Fibroblast of pulmonary artery (primary cell): ENCODE measurements at regions not wholly inside any gene's neighbourhood (a gene's known extent, or its start where the extent isn't known, plus 50 kb on each side); places are given as distances from the start of the nearest gene placed in this dataset.
"Not testable (repeated sequence)": the region's sequence is repeated elsewhere in the genome, so short reads cannot be mapped to it uniquely, and the experiment has no call there.

Experiments used
- DNase-seq: peaks from one replicate; pipeline ENCODE4 v3.0.0-alpha.2; 2010; ENCODE audit warnings: low read depth
- H3K4me3 ChIP-seq: replicated peaks from 2 replicates; pipeline ENCODE4 v1.5.1; 2011; ENCODE audit warnings: low read depth, mild to moderate bottlenecking, control low read depth, low read length, moderate library complexity
- CTCF ChIP-seq: IDR thresholded peaks from 2 replicates; pipeline ENCODE4 v1.5.1; 2011; ENCODE audit warnings: mild to moderate bottlenecking, control low read depth, low read length, inconsistent platforms; ENCODE audit errors: missing control alignments

DNA sequence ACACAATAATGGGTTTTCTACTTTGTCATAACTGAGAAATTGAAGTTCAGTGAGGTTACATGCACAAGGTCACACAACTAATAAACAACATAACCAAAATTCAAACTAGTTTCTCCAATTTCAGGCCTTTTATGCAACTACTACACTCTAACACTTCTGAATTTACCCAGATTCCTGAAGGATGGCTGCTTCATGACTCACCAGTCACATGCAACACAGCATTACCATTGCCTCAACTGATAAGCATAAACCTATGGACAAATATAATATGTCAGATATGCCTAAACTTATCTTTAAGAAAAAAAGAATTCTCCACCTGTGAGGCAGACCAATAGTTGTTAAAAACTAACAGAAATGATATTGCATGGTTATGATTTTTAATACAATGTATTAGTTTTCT lies 586.5 kb upstream of the SLC8A1 start:
- H3K4me3 ChIP-seq: no peak overlapping the region
- no peak for TF ChIP-seq CTCF
- DNase-seq: peak; percentile 46

GRCh38 chr2:41039750-41040149 lies 587.9 kb upstream of the SLC8A1 start:
- not testable (repeated sequence) for DNase-seq, H3K4me3 ChIP-seq

DNA sequence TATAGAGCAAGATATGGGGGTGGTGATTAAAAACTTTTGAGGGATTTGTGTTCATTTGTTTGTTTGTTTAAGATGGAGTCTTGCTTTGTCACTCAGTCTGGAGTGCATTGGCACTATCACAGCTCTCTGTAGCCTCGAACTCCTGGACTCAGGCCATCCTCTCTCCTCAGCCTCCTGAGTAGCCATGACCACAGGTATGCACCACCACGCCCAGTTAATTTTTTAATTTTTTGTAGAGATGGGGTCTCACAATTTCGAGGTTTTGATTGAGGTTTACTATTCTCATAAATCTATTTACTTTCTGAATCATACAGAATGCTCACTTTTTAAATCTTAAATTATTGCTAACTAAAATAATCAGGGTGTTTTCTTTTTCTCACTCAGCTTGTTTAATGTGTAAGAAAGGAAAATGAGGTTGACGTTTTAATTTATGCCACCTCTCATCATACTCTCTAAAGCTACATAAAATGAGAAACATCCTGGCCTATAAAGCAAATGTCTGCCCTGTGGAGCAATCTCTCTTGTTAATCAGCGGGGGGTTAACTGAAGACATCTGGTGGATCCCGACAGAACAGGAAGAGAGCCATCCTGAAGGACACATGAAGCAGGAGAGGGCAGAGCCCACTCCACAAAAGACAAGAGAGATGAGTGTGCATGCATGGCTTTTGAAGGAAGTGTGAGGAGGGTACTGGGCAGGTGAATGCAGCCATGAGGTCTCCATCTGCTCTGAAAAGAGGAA lies 589.1 kb upstream of the SLC8A1 start:
- no peak for TF ChIP-seq CTCF
- H3K4me3 ChIP-seq: no peak overlapping the region
- no peak for DNase-seq

DNA sequence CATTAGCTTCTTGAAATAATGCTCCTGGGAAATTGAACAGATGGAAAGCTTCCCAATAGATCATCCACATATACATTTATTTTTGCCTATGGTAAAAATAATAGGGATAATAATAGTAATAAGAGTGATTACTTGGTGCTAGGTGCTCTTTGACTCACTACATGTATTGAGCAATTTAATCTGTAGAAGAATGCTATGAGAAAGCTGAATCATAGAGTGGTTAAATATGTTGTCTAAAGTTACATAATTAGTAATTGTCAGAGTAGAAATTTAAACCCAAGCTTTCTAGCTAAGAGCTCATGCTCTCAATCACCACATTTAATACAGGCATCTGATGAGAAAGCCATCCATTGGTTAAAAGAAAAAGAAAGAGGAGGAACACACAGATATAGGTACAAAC lies 590.5 kb upstream of the SLC8A1 start:
- no peak overlapping the region for H3K4me3 ChIP-seq
- DNase-seq: peak; percentile 4
- no peak for TF ChIP-seq CTCF

- DNase-seq: peak; percentile 2
- TF ChIP-seq CTCF: no peak
- H3K4me3 ChIP-seq: no peak overlapping the region
Observed at GRCh38 chr2:41061356-41061755, 609.5 kb upstream of the SLC8A1 start.

GRCh38 chr2:41062336-41062735 lies 610.4 kb upstream of the SLC8A1 start:
- no peak for DNase-seq
- H3K4me3 ChIP-seq: no peak overlapping the region
- no peak for TF ChIP-seq CTCF

DNA sequence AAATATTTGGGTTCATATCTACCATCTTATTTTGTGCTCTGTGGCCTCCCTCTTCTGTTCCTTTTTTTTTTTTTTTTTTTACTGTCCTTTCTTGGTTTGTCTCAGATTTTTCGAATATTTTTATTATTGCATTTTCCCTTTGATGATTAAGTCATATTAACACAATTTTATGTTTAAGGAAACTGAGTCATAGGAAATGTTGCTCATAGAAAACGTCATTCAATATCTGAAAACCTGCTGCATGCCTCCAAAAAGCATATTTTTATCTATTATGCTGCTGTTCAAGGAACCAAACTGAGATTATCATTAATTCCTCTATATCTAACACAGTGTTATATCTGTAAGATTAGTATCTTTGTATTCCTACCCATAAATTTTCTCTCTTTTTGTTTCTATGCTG lies 614.3 kb upstream of the SLC8A1 start:
- no peak for DNase-seq
- TF ChIP-seq CTCF: no peak
- no peak overlapping the region for H3K4me3 ChIP-seq
